IMR-90 (cell line): ENCODE measurements at regions not wholly inside any gene's neighbourhood (a gene's known extent, or its start where the extent isn't known, plus 50 kb on each side); places are given as distances from the start of the nearest gene placed in this dataset.

Source experiments
- ATAC-seq: fragments of 200-7000 bp; cut with Tn5 transposase; 2 replicates; pipeline ENCODE4 v1.9.1; 2020; ENCODE audit warnings: low read depth, mild to moderate bottlenecking, moderate library complexity
- BruUV-seq: library from RNA; stranded (reverse); fragments of 400-500 nt; replicated peaks from 2 replicates; lab custom pipeline; 2021; lab: Mats Ljungman, UMichigan
- CTCF ChIA-PET: fragments of 300-600 bp; formaldehyde crosslinking; extraction: SDS; loops from one replicate; lab custom pipeline; 2021; ENCODE audit warnings: antibody characterized with exemption; lab: Yijun Ruan, JAX
- POLR2A ChIA-PET: fragments of 300-600 bp; sonication (Branson Sonifier 250); formaldehyde crosslinking; loops from one replicate; lab custom pipeline; 2022; ENCODE audit warnings: antibody characterized with exemption; ENCODE audit not compliant: unreplicated experiment; lab: Charles Lee
- DNase-seq: peaks from one replicate; pipeline ENCODE4 v3.0.0; 2013
- H2AFZ ChIP-seq: replicated peaks from 2 replicates; pipeline ENCODE3; 2013; ENCODE audit warnings: low read length, mild to moderate bottlenecking; ENCODE audit not compliant: poor library complexity
- H2AK5ac ChIP-seq: 2 replicates; pipeline ENCODE4 v1.6.1; 2013; ENCODE audit warnings: low read depth, low read length, inconsistent platforms
- H2AK9ac ChIP-seq: replicated peaks from 2 replicates; pipeline ENCODE3; 2013; ENCODE audit warnings: mild to moderate bottlenecking, low read depth, low read length, moderate library complexity; ENCODE audit not compliant: poor library complexity
- H2BK120ac ChIP-seq: 2 replicates; pipeline ENCODE4 v1.6.1; 2013; ENCODE audit warnings: low read depth, low read length, inconsistent platforms
- H2BK15ac ChIP-seq: 3 replicates; pipeline ENCODE4 v1.6.1; 2013; ENCODE audit warnings: low read depth, low read length, inconsistent platforms
- H2BK20ac ChIP-seq: 2 replicates; pipeline ENCODE4 v1.6.1; 2013; ENCODE audit warnings: low read depth, mild to moderate bottlenecking, inconsistent platforms, low read length, moderate library complexity
- H2BK5ac ChIP-seq: 2 replicates; pipeline ENCODE4 v1.6.1; 2013; ENCODE audit warnings: mild to moderate bottlenecking, low read depth, low read length, inconsistent platforms; ENCODE audit not compliant: poor library complexity, severe bottlenecking
- H3K14ac ChIP-seq: replicated peaks from 2 replicates; pipeline ENCODE4 v1.6.1; 2013; ENCODE audit warnings: low read depth, low read length, inconsistent platforms
- H3K18ac ChIP-seq: 2 replicates; pipeline ENCODE4 v1.6.1; 2013; ENCODE audit warnings: low read depth, low read length, control low read depth
- H3K23ac ChIP-seq: 2 replicates; pipeline ENCODE4 v1.6.1; 2013; ENCODE audit warnings: low read depth, low read length, inconsistent platforms
- H3K27ac ChIP-seq: 2 replicates; pipeline ENCODE4 v1.5.1; 2013; ENCODE audit warnings: mild to moderate bottlenecking, control low read depth, low read length; ENCODE audit not compliant: insufficient read depth
- H3K27me3 ChIP-seq: 2 replicates; pipeline ENCODE4 v1.6.1; 2013; ENCODE audit warnings: low read length; ENCODE audit not compliant: control insufficient read depth, insufficient read depth
- H3K36me3 ChIP-seq: 2 replicates; pipeline ENCODE4 v1.6.1; 2013; ENCODE audit warnings: low read length, mixed read lengths; ENCODE audit not compliant: control insufficient read depth, insufficient read depth
- H3K4ac ChIP-seq: 2 replicates; pipeline ENCODE4 v1.6.1; 2013; ENCODE audit warnings: low read depth, low read length, inconsistent platforms
- H3K4me1 ChIP-seq: 2 replicates; pipeline ENCODE4 v1.6.1; 2013; ENCODE audit warnings: low read length, mixed read lengths; ENCODE audit not compliant: control insufficient read depth, insufficient read depth
- H3K4me2 ChIP-seq: 2 replicates; pipeline ENCODE4 v1.6.1; 2013; ENCODE audit warnings: low read depth, mild to moderate bottlenecking, control low read depth, low read length, moderate library complexity
- H3K4me3 ChIP-seq: 2 replicates; pipeline ENCODE4 v1.5.1; 2013; ENCODE audit warnings: low read depth, mild to moderate bottlenecking, control low read depth, low read length, moderate library complexity; ENCODE audit not compliant: insufficient read depth
- H3K56ac ChIP-seq: 2 replicates; pipeline ENCODE4 v1.6.1; 2013; ENCODE audit warnings: low read length, inconsistent platforms; ENCODE audit not compliant: insufficient read depth; ENCODE audit errors: extremely low read depth
- H3K79me1 ChIP-seq, 2 experiments: 2 replicates each; pipeline ENCODE4 v1.6.1; 2013; ENCODE audit warnings: low read length in 2 of 2, inconsistent platforms in 1 of 2, low read depth in 1 of 2
- H3K9ac ChIP-seq: 2 replicates; pipeline ENCODE4 v1.6.1; 2013; ENCODE audit warnings: low read depth, low read length, control low read depth
- H3K9me1 ChIP-seq: 2 replicates; pipeline ENCODE4 v1.6.1; 2013; ENCODE audit warnings: low read length, inconsistent platforms; ENCODE audit not compliant: insufficient read depth
- H3K9me3 ChIP-seq: 2 replicates; pipeline ENCODE4 v1.6.1; 2013; ENCODE audit warnings: low read length; ENCODE audit not compliant: control insufficient read depth, insufficient read depth
- H4K20me1 ChIP-seq: 2 replicates; pipeline ENCODE4 v1.6.1; 2013; ENCODE audit warnings: low read length, inconsistent platforms; ENCODE audit not compliant: insufficient read depth
- H4K5ac ChIP-seq: 2 replicates; pipeline ENCODE4 v1.6.1; 2013; ENCODE audit warnings: mild to moderate bottlenecking, low read depth, low read length, control low read depth
- H4K8ac ChIP-seq, 2 experiments: 2 replicates each; pipeline ENCODE4 v1.6.1; 2013; ENCODE audit warnings: low read depth in 2 of 2, low read length in 2 of 2, control low read depth in 1 of 2, inconsistent platforms in 1 of 2
- H4K91ac ChIP-seq: 2 replicates; pipeline ENCODE4 v1.6.1; 2013; ENCODE audit warnings: low read depth, low read length, inconsistent platforms; ENCODE audit not compliant: insufficient read depth
- CEBPB ChIP-seq: IDR thresholded peaks from 2 replicates; pipeline ENCODE4 v1.6.1; 2012; ENCODE audit warnings: low read depth, low read length, improper control_type of control experiment
- CHD1 ChIP-seq: IDR thresholded peaks from 2 replicates; pipeline ENCODE4 v1.6.1; 2012; ENCODE audit warnings: low read depth, low read length, improper control_type of control experiment
- CTCF ChIP-seq: conservative IDR thresholded peaks from 2 replicates; pipeline ENCODE4 v1.5.1; 2012; ENCODE audit warnings: mild to moderate bottlenecking, low read depth, low read length, improper control_type of control experiment
- MAFK ChIP-seq: IDR thresholded peaks from 2 replicates; pipeline ENCODE4 v1.6.1; 2012; ENCODE audit warnings: low read depth, low read length, improper control_type of control experiment
- RAD21 ChIP-seq: IDR thresholded peaks from 2 replicates; pipeline ENCODE4 v1.6.1; 2012; ENCODE audit warnings: low read length, improper control_type of control experiment
- RFX5 ChIP-seq: IDR thresholded peaks from 2 replicates; pipeline ENCODE4 v1.8.0; 2012; ENCODE audit warnings: low read depth, mild to moderate bottlenecking, low read length, moderate library complexity
- WGBS, 2 experiments: methylation state at CpG; one replicate each; pipeline versions ENCODE4 v1.1.5 to v1.1.7; 2013; ENCODE audit warnings: missing lambda C conversion rate in 2 of 2; ENCODE audit not compliant: insufficient read length in 1 of 2; ENCODE audit errors: extremely low coverage in 2 of 2; 5-methylcytosine and 5-hydroxymethylcytosine counted together
- dilution Hi-C: fragments of 300-500 bp; cut with HindIII; formaldehyde crosslinking; loops from one replicate; pipeline ENCODE4 v1.14.3; 2018; ENCODE audit warnings: low sequenced_read_pairs; ENCODE audit not compliant: unreplicated experiment
- in situ Hi-C: fragments of 300-500 bp; cut with MboI; formaldehyde crosslinking; loops from 3 replicates; pipeline ENCODE4 v1.14.3; 2019; ENCODE audit warnings: low sequenced_read_pairs, inconsistent platforms, mixed read lengths
- intact Hi-C: fragments of 100-400 bp; cut with micrococcal nuclease; formaldehyde crosslinking; loops from 2 replicates; pipeline ENCODE4 v1.10.0; 2022

GRCh38 chr1:168945870-168946269, 160.6 kb upstream of the ATP1B1 start:
- Histone ChIP-seq H3K18ac (no peak overlapping the region), H3K27ac (no peak overlapping the region), H3K4me3 (no peak overlapping the region), H2AK9ac (no peak overlapping the region), H2BK120ac (no peak overlapping the region), H4K8ac (no peak overlapping the region), H2BK15ac (no peak overlapping the region), H2AK5ac (no peak overlapping the region), H3K79me1 (no peaks in the 10 kb centered on the region), H3K14ac (no peak overlapping the region), H3K27me3 (no peaks in the 10 kb centered on the region), H2BK5ac (no peak overlapping the region), H3K4ac (no peak overlapping the region), H3K4me1 (no peaks in the 10 kb centered on the region), H4K20me1 (no peaks in the 10 kb centered on the region), H3K23ac (no peak overlapping the region), H3K4me2 (no peak overlapping the region), H3K9me1 (no peaks in the 10 kb centered on the region), H4K5ac (no peak overlapping the region), H3K56ac (no peak overlapping the region), H2AFZ (no peak overlapping the region), H4K91ac (no peak overlapping the region), H3K36me3 (no peaks in the 10 kb centered on the region), H2BK20ac (no peak overlapping the region), H3K9ac (no peak overlapping the region), H3K9me3 (no peaks in the 10 kb centered on the region)
- in situ Hi-C loops (no loop called here), dilution Hi-C loops (no loop called here), intact Hi-C loops (no loop called here)
- no peak for ATAC-seq
- ChIA-PET CTCF (no interaction called here), POLR2A (no interaction called here)
- no peak for DNase-seq
- WGBS, 2 experiments = 17% methylated on average over 2 of the region's 3 CpGs; no CpG with 5 or more reads in 1 of the 2 experiments
- no TSS peak for BruUV-seq
- no peak for TF ChIP-seq CTCF
- no peak for TF ChIP-seq RFX5
- no peak for TF ChIP-seq MAFK
- TF ChIP-seq RAD21 = no peak
- TF ChIP-seq CEBPB = no peak
- TF ChIP-seq CHD1 = no peak
